ENCODE measurements at regions not wholly inside any gene's neighbourhood (a gene's known extent, or its start where the extent isn't known, plus 50 kb on each side); places are given as distances from the start of the nearest gene placed in this dataset.
"Not testable (repeated sequence)": the region's sequence is repeated elsewhere in the genome, so short reads cannot be mapped to it uniquely, and the experiment has no call there.

DNA sequence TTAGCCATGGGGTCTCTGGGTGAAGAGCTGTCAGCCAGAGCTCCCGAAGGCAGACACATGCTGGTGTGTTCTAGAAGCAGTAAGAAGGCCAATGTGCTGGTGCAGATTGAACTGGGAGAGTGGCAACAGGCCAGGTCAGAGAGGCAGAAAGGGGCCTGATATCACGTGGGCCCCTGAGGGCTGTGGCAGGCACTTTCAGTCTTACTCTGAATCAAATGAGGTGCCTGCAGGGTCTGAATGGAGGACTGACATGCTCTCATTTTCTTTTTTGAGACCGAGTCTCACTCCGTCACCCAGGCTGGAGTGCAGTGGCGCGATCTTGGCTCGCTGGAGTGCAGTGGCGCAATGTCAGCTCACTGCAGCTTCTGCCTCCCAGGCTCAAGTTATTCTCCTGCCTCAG lies 293.8 kb downstream of the ABCC12 start:
- DNase-seq (ENCODE audit: low read depth): no peak

DNA sequence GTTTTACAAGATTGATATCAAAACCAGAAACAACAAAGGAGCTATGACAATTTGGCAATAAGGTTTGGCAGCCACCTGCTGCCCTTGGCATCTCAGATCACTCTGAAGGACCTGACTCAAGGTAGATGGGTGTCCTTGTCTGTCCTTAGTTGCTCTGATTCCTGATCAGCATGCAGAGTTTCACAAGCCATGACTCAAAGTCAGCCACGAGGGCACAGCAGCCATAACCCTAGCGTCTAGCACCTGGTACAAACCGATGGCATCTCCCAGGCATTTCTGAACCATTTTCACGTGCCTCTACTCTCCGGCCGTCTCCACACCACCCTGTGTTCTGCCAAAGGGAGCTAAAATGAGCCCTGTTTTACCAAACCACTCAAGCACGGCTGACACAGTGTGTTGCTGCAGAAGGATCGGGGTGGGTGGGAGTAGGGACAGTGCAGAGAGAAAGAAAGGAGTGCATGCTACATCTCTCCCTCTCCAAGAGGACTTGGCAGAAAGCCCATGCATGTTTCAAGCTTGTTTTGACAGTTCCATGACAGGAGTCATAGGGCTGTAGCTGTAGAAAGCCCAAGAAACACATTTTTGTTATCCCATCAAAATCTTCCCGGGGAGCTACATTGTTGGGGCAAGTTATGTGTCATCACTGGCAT lies 297.3 kb downstream of the ABCC12 start:
- no peak for DNase-seq (ENCODE audit: low read depth)

DNA sequence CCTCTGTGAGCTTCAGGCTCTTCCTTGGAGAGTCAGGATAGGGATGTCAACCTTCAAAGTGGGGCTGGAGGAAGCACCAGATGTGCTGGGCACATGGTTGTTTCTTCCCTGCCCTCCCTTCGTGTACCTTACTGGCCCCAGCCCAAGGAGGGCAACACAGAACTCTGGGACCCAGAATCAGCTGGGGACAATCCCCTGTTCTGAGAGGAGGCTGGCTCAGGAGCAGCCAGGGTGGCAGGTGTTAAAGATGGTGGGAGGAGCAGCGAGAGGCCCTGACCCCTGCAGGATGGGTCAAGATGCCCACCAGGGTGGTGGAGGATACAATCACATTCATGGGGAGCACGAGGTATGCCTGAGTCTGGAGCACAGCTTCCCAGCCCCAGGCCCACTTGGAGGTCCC lies 300.4 kb downstream of the ABCC12 start:
- no peak for DNase-seq (ENCODE audit: low read depth)

DNA sequence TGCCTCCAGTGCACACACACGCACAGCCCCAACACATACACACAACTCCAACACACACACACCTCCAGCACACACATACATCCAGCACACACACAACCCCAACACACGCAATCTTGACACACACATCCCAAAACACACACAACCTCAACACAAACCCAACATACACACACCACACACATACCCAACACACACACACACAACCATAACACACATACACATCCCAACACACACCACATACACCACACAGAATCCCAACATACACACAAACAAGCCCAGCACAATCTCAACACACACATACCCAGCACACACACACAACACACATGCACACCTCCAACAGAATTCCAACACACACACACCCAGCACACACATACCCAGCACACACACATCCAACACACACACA lies 301.1 kb downstream of the ABCC12 start:
- no peak for DNase-seq (ENCODE audit: low read depth)

DNA sequence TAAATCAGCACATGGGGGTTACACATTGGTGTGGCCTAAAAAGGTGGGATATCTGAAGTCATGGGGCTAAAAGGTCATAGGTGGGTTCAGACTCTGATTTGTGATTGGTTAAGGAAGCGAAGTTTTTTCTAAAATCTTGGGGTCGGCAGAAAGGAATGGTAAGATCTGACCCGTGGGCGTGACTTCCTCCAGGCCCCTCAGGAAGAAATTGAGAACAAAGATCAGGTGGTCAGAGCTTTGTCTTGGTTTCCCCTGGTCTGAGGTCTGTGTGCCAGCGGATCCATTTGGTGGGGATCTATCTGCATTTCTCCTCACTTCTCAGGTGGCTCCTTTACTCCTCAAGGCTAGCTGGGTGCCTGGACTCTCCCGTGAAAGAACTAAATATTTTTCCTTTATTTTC lies 302.8 kb downstream of the ABCC12 start:
- DNase-seq (ENCODE audit: low read depth): no peak

DNA sequence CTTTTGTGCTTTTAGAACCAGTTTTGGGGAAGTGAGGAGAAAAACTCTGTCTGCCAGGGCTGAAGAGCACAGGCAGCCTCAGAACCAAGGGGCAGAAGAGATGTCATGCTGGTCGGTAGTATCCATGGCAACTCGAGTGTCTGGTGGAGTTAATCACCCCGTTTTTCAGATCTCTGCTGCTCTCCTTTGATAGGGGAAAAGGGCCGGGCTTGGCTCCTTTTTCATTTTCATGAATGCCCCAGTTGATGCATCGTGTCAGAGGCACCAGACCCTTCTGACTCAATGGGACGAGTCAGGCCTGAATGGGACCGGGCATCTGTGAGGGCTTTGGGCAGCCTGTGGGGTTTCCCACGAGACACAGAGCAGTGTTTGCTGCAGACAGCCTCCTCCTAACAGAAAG lies 304.6 kb downstream of the ABCC12 start:
- DNase-seq (ENCODE audit: low read depth): no peak

DNA sequence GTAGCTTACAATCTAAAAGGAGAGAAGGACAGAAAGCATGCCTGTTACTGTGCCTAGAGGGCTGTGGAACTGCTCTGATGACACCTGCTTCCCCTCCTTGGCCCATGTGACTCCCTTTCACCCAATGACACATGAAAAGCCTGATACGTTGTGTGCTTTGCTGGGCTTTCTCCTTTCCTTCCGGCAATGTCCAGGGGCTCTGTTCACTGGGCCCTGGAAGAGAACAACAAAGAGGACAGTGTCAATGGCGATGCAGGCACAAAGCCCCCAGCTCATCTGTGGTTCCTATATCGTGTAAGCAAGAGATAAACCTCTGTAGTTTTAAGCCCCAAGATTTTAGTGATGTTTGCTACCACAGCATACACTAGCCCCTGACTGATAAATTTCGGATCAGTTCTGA lies 306.1 kb downstream of the ABCC12 start:
- no peak for DNase-seq (ENCODE audit: low read depth)

DNA sequence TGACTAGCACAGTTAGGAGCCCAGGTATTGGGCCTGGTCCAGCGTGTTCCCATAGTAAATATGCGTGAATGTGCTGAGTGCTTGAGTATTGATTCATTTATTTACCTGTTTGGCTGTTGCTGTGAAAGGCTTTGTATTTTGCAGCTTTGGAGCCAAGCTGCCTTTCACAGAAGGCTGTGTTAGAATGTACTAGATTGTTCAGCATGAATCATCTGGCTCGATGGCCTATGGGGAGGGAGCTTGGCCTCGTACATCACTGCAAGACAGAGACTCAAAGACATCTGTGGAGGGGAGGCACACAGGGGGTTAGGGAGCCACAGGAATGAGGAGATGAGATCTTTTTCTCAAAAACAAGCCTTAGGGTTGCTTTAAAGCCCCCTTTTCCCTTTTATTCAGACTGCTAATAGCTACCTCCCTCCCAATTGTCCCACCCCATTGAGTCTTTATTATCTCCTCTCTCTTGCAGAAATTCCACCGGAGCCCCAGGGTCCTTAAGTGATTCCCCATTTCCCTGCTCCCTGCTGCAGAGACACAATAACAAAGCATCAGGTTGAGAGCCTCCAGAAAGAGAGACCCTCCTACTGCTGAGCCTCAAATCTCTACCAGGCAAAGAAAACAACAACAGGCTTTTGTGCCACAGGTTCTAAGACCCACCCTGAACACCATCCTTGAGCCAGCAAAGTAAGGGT lies 307.2 kb downstream of the ABCC12 start:
- no peak for DNase-seq (ENCODE audit: low read depth)

DNA sequence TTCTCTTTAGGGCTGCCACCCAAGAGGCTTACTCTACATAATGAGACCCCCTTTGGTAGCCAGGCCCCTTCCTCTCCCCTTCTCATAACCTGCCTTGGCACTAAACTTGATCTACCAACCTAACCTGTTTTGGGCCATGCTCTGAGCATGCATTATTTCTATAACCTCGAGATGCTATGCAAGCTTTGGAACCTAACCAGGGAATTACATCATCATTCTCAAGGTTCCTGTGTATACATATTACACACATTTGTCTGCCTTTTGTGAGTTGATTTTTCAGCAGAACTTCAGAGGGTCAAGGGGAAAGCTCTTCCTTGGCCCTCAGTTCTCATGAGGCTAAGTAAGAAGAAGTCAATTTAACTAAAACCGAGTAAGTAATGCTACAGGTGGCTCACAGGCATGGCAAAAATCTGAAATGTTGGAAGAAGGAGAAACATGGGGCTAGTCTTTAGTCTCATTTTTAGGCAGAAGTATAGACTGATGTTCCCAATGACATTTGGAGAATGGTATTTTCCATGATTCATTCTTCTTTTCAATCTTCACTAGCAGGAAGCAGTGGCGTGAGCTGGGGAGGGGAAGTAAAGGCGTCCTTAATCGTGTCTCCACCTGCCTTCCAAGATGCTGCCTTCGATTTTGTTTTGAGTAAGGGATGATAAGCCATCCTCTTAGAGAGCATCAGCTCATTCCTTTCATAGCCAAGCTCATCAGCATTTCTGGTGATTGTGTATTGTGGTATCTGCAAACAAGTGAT lies 308.4 kb downstream of the ABCC12 start:
- no peak for DNase-seq (ENCODE audit: low read depth)

DNA sequence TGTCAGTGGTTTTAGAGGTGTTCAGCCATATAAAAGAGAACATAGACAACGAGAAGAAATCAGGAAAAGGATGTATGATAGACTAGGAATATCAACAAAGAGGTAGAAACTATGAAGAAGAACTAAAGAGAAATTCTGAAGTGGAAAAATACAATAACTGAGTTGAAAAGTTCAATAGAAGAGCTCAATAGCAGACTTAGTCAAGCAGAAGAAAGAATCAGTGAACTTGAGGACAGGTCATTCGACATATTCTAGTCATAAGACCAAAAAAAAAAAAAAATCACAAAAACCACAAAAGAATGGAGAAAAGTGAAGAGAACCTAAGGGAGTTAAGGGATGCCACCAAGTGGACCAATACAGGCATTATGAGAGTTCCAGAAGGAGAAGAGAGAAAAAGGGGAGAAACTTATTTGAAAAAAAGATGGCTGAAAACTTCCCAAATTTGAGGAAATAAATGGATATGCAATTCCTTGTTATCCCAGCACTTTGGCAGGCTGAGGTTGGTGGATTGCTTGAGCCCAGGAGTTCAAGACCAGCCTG lies 321.2 kb downstream of the ABCC12 start:
- DNase-seq (ENCODE audit: low read depth): no peak

DNA sequence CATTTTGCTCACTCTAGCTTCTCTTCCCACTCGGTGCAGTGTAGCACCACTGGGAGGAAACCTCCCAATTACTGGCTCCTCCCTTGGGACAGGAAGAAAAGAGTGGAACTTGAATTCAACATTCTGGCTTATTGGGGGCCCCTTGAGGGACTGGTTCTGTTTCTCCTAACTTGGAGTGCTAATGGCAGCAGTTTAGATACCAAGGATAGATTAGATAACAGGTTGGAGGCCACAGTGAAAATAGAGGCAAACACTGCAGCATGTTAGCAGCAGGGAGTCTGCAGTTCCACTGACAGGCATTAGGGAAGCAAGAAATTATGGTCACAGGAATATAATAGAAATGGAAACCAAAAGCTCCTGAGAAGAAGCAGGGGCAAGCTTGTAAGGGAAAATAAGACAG lies 322.0 kb downstream of the ABCC12 start:
- DNase-seq (ENCODE audit: low read depth): no peak

DNA sequence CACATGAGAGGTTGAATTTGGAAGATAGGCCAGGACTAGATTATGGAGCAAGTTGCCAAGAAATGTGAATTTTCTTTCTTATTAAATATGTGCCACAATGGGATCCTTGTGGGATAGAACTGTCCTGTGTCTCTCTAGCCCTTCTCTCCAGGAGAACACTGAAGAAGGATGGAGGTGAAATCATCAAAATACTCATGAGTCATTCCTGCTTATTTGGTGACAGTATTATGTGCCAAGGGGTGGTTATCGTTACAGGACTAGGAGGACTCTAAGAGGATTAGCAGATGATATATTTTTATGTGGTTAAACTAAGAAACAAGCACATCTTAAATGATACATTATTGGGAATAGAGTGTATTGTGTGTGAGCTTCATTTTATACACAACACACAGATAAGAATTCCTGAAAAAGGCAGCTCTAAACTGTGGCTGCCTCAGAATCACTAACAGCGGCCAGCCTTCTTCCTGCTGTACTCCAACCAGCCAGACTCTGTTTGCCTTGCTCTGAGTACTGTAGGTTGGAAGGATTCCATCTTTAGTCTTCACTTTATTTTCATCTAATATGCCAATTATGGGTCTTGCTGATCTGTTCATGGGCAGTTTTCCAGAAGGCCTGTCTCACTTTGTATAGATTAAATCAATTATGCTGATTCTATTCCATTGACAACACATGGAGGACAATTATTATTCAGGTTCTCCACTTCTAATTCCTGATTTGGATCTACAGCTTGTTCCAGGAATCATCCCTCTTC lies 325.8 kb downstream of the ABCC12 start:
- no peak for DNase-seq (ENCODE audit: low read depth)

DNA sequence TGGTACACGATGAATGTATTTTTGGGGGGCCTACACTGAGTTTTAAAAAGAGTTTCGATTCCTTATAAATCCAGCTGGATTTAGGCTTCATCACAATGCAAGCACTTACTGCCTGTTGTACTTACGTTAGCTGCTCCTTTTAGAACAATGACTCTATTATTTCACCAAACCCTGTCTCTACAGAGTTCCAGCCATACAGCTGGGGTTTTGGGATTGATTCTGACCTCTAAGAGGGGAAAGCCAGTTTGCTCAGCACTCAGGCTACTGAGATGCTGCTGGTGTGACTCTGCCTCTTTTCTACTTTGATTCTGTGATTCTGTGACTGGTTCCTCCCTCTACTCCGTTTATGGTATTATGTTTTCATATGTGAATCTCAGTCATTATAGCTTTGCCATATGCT lies 329.7 kb downstream of the ABCC12 start:
- DNase-seq (ENCODE audit: low read depth): no peak

DNA sequence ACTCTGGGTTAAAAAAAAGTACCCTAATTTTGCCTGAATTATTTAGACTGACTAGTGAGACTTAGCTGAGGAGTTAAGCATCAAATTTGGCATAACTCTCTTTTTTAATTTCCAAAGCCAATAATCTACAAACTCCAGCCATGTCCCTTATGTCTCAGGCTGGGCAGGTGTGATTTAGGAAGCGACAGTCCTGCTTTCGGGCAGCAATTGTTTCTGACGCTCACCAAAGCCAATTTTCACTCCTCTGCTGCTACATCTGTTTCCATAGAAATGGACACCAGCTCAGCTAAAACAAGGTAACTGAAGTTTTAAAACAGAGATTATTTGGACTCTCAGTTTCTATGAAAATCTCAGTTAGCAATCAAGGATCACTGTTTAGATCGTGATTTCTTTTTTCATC lies 338.7 kb downstream of the ABCC12 start:
- no peak for DNase-seq (ENCODE audit: low read depth)

DNA sequence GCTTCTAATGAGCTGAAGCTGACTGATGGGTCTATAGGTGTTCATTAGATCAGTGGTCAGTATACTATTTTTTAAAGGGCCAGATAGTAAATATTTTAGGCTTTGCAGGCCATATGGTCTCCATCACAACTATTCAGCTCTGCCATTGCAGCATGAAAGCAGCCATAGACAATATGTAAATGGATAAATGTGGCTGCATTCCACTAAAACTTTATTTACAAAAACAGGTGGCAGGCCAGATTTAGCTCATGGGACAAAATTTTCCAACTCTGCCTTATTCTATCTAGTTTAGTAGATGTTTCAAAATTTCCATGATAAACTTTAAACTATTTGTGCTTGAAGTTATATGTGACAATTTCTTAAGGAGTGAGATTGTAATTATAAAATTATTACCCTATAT lies 339.3 kb downstream of the ABCC12 start:
- no peak for DNase-seq (ENCODE audit: low read depth)

DNA sequence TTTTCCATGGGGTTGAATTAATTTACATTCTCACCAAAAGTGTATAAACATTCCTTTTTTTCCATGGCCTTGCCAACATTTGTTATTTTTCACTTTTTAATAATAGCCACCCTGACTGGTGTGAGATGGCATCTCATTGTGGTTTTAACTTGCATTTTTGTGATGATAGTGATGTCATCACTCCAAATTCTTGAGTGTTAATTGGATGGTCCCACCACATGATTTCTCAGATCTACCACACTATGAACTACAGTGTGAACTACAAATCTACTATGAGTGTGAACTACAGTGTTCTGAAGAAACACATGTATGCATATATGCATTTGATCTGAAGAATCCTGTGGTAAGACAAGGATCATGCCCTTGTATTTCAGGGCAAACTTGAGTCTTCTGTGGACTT lies 340.1 kb downstream of the ABCC12 start:
- no peak for DNase-seq (ENCODE audit: low read depth)

DNA sequence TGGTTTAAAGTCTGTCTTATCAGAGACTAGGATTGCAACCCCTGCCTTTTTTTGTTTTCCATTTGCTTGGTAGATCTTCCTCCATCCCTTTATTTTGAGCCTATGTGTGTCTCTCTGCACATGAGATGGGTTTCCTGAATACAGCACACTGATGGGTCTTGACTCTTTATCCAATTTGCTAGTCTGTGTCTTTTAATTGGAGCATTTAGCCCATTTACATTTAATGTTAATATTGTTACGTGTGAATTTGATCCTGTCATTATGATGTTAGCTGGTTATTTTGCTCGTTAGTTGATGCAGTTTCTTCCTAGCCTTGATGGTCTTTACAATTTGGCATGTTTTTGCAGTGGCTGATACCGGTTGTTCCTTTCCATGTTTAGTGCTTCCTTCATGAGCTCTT lies 344.0 kb downstream of the ABCC12 start:
- not testable (repeated sequence) for DNase-seq (ENCODE audit: low read depth)

DNA sequence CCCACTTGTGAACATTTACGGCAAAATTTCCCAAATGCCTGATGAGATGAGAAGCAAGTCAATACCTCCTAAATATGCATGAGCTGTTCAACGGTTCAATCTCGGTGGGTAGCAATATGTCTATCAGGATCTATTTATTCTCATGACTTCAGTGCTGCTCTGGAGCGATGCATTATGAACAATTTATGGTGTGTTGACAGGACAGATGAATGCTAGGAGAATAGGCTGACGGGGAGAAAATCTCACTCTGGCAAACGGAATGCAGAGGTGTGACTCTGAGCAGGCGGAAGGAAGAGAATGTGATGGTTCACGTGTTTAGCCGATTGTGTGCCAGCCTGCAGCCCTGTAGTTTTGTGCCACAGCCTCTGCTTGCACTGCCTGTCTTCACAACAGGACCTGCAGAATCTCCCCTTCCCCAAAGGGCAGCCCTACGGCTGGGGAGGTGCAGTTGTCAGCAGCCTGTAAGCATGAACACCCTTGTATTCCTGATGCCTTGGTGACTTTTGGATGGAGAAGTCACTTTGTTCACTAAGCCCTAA lies 345.2 kb downstream of the PHKB start:
- DNase-seq (ENCODE audit: low read depth): no peak

DNA sequence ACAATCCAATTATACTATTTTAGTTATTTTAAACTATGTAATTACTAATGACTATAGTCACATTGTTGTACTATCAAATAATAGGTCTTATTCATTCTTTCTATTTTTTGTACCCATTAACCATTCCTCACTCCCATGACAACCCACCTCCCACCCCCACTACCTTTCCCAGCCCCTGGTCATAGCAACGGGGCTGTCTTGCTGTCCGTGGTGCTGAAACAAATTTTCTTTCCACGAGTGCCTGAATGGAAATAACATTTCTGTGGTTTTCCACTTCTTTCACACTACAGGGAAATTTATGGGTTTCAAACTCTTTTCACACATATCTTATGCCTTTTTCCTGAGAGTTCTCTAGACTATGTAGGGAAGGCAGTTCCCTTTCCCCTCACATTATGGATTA lies 326.6 kb downstream of the PHKB start:
- no peak for DNase-seq (ENCODE audit: low read depth)

DNA sequence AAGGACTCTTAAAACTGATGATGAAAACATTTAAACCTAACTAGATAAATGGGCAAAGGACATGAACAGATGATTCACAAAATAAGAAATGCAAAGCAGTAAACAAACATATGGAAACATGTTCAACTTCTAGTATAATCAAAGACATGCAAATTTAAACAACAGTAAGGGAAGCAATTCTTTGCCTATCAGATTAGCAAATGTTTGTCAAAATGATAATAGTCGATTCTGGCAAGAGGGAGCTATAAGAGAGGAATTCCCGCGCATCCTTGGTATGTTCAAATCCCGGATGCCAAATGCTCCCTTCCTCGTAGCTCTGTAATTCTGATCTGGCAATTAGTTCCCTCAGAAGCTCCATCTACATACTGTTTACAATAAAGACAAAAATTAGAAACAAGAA lies 320.5 kb downstream of the PHKB start:
- DNase-seq (ENCODE audit: low read depth): no peak

DNA sequence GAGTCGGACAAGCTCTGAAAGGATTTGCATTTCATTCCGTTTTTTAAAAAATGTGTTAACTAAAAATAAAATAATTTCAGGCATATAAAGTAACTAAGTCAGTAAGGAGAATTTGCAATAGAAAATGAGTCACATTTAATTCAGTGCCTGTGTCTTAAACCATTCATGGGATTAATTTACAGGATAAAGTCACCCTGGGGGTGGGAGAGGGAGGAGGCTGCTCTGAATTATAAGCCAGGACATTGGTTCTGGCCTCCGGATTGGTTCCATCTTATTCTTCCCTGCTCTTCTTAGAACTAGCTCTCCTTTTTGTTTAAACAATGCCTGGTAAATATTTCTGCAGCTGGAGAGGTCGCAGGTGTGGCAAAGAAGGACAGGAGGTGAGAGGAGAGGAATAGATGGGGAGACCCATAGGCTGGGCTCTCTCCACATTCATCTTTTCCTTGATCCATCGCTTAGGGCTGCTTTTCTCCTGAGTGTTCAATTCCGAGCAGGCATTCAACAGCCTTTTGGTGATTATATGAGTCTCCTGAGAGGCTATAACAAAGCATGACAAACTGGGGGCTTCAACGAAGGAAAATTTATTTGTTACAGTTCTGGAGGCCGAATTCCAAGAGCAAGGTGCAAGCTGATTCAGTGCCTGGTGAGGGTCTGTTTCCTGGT lies 319.2 kb downstream of the PHKB start:
- no peak for DNase-seq (ENCODE audit: low read depth)
